Kasumi-1 (cell line): ENCODE measurements at regions not wholly inside any gene's neighbourhood (a gene's known extent, or its start where the extent isn't known, plus 50 kb on each side); places are given as distances from the start of the nearest gene placed in this dataset.
A peak's percentile ranks its signal among the peaks of the same experiment; 100 is the strongest.

Source experiments
- DNase-seq, 2 experiments: peaks; one replicate each; lab custom pipeline; 2025; lab: John Stamatoyannopoulos, UW

- no peak for DNase-seq
Observed at GRCh38 chr1:232196042-232196441, 433.9 kb downstream of the SIPA1L2 start.

- no peak for DNase-seq
Observed at GRCh38 chr1:232194424-232194823, 435.5 kb downstream of the SIPA1L2 start.

GRCh38 chr1:232193451-232193783, 436.5 kb downstream of the SIPA1L2 start:
- no peak for DNase-seq

DNA sequence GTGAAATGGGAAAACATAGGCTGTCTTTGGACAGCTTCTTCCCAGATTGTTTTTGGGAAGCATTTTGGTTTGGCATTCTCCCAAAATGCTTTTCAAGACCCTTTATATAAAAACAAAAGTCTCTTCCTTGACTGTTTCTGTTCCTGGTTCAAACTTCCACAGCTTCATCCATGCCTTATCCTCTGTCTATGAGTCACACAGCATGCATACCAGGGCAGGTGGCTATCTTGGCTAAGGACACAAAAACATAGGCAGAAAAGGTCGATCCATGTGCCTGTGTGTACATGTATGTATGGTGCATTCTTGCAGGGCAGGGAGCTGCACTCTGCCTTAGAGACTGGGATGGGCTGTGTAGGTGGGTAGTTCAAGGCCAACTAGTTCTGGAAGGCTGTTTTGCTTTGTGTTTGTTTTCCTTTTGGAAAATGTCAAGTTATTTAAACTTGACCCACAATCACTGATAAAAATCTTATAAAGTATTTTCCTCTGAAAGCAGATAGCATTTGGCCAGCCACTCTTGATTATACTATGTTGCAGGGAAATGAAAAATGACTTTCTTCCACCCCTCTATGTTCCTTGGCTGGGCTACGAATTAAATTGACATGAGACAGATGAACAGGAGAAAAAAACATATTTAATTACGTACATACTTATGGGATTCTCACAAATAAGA, 437.0 kb downstream of the SIPA1L2 start:
- DNase-seq, result no peak

- no peak for DNase-seq
Observed at GRCh38 chr1:232191560-232191959, 438.4 kb downstream of the SIPA1L2 start.

DNA sequence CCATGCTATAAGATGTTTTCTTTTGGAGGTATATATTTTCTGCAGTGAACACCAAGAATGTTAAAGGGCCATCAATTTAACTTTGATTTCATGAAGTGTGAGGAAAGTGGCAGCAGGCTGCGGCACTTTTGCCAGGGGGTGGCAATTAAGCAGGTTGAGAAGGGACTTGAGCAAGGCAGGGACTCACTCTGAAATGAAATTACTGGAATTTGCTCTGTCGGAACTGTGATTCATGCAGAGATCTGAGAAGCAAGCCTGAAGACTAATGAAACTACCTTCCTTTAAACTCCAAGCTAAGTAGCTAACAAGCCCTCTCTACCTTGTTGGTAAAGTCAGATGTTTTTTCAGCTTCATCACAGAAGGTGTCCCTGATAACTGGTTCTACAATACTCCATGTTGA, 441.6 kb downstream of the SIPA1L2 start:
- DNase-seq, result no peak

- DNase-seq, result no peak
Observed at GRCh38 chr1:232186931-232187330, 443.0 kb downstream of the SIPA1L2 start.

- no peak for DNase-seq
Observed at GRCh38 chr1:232184561-232185530, 445.1 kb downstream of the SIPA1L2 start.

- DNase-seq, result no peak
Observed at GRCh38 chr1:232183802-232184201, 446.1 kb downstream of the SIPA1L2 start.

GRCh38 chr1:232183266-232183800, 446.6 kb downstream of the SIPA1L2 start:
- DNase-seq, result no peak

DNA sequence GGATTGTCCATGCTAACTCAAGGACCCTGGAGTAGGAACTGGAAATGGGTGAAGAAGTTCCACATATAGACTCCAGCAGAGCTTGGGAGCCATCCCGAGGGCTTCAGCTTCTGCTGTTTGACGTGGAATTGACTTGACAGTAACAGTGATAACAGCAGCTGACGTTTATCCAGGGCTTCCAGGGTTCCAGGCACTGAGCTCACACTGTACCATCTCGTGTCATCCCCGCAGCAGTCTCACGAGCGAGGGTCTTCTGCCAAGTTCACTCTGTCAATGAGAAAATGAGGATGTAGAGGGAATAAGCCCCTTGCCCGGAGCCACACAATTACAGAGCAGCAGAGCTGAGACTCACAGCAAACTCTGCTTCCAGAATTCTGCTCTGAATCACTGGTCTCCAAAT, 447.7 kb downstream of the SIPA1L2 start:
- no peak for DNase-seq

DNA sequence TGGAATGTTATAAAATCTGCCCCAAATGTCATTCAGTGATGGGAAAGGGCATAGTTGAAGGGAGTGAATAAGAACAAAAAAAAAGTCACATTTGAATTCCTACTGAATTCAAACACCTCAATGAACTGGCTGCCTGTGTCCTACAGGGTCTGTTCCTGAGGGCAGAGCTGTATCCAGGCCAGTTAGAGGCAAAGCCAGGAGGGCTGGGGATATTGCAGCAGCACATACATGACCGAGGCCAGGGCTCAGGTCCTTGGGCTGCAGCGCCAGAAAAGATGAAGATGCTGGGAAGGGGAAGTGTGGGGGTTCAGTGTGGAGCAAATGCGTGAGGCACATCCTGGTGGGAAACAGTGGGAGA, 449.2 kb downstream of the SIPA1L2 start:
- no peak for DNase-seq

GRCh38 chr1:232179896-232180778, 449.8 kb downstream of the SIPA1L2 start:
- no peak for DNase-seq

DNA sequence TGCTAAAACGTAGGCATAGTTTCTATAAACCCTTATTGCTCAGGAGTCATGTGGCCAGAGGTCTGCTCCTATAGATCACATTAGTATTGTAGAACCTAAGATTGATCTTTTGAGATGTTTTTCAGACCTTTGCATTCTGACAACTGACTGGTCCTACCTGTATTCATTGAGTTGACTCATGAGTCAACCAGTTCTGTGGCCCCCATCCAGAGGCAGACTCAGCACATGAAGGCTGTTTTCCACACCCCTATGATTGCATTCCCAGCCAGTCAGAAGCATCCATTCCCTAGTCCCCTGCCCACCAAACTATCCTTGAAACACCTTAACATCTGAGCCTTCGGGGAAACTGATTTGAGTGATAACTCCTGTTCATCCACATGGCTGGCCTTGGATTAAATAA, 451.7 kb downstream of the SIPA1L2 start:
- DNase-seq, result no peak

DNA sequence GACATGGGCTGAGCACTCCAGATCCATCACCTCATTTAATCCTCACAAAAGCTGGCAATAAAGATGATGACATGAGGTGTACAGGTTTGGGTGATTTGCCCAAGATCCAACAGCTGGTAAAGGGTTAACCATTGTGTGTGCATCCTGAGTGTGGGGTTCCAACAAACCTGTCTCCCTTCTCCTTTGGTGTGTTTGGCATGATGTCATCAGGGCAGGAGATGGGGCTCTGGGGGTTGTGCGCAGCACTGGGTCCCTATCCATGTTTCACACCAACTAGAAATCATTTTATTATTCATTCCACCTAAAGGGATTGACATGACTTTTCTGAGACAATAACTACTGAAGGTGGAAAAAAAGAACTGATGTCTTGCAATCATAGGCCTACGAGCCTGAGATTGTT, 452.5 kb downstream of the SIPA1L2 start:
- DNase-seq, result no peak

DNA sequence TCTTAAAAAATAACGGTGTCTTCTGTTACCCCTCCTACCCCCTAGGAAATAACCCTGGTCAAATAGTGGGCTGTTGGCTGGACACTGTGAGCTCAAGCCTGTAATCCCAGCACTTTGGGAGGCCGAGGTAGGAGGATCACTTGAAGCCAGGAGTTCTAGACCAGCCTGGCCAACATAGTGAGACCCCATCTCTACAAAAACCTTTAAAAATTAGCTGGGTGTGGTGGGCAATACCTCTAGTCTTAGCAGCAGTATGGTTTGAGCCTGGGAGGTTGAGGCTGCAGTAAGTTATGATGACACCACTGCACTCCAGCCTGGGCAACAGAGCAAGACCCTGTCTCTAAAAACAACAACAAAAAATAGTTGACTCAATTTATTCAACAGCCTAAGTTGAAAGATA, 453.7 kb downstream of the SIPA1L2 start:
- DNase-seq, result no peak

GRCh38 chr1:232174306-232174705, 455.6 kb downstream of the SIPA1L2 start:
- peak in 1 of 2 experiments; percentile 2 for DNase-seq

DNA sequence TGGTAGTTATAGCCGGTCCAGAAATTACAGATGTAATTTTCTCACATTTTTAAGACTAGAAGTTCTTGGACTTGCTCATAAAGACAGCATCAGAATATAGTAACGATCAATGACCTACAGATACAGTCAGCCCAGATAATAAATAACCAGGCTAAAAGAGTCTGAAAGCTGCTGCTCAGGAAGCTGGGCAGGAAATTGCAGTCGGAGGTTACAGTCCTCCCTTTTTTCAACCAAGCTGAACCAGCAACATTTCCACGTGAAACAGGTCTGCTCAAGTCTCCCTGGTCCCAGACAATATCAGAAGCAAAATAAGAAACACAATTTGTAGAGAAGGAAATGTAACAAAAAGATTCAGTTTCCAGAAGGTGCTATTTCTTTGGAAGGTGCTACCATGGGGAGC, 457.4 kb downstream of the SIPA1L2 start:
- DNase-seq, result peak in 1 of 2 experiments; percentile 18

- DNase-seq, result no peak
Observed at GRCh38 chr1:232170909-232171308, 459.0 kb downstream of the SIPA1L2 start.

GRCh38 chr1:232169436-232169835, 460.5 kb downstream of the SIPA1L2 start:
- DNase-seq, result no peak

GRCh38 chr1:232168508-232168907, 461.4 kb downstream of the SIPA1L2 start:
- DNase-seq, result no peak

DNA sequence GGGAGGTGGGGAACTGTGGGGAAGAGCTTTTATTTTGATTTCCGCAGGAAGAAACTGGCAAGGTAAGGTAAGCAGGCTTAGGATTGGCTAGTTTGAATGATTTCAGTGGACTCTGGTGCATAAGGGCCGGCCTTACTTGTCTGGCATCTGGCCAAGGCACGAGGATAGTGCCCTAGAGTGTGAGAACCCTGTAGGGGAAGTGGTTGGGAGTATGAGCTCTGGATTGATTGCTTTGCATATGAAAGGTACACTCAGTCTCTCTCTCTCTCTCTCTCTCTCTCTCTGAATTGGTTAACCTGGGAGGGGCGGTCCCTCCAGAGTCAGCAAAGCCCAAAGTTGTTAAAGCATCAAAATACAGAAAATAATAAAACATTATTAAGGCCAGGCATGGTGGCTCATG, 463.0 kb downstream of the SIPA1L2 start:
- DNase-seq, result no peak
